ENCODE measurements at regions not wholly inside any gene's neighbourhood (a gene's known extent, or its start where the extent isn't known, plus 50 kb on each side); places are given as distances from the start of the nearest gene placed in this dataset.

GRCh38 chr15:53448232-53449015 lies 311.0 kb downstream of the WDR72 start:
- H3K4me1 Mint-ChIP-seq = no peaks in the 10 kb centered on the region
- H3K9me3 Mint-ChIP-seq = peaks cover 0 to 4% of the 10 kb centered on the region in 2 donors
- H3K36me3 Mint-ChIP-seq = no peaks in the 10 kb centered on the region
- H3K36me3 ChIP-seq (ENCODE audit: control insufficient read depth, insufficient read depth, low read length) = no peaks in the 10 kb centered on the region
- H3K4me3 ChIP-seq (ENCODE audit: low read length) = no peak overlapping the region
- H3K4me3 Mint-ChIP-seq = no peak overlapping the region
- WGBS (ENCODE audit: insufficient coverage) = 22% methylated on average over 6 of the region's 7 CpGs
- H3K4me1 ChIP-seq (ENCODE audit: control insufficient read depth, insufficient read depth, low read length) = no peaks in the 10 kb centered on the region
- H3K9me3 ChIP-seq (ENCODE audit: control insufficient read depth, insufficient read depth, low read length) = no peaks in the 10 kb centered on the region
- intact Hi-C loops (cut with micrococcal nuclease) = no loop called here
- no peaks in the 10 kb centered on the region for H3K27me3 Mint-ChIP-seq (ENCODE audit: low read depth in 2 of 2)
- ATAC-seq (no peak), DNase-seq (no peak)
- no peak for TF ChIP-seq CTCF (IDR thresholded peaks at IDR 0.05)
- H3K27ac Mint-ChIP-seq = no peak overlapping the region
- no peaks in the 10 kb centered on the region for H3K27me3 ChIP-seq (ENCODE audit: control insufficient read depth, insufficient read depth, low read length)
- no peak overlapping the region for H3K27ac ChIP-seq (ENCODE audit: low read length)

GRCh38 chr15:53447742-53448141 lies 311.7 kb downstream of the WDR72 start:
- H3K4me1 ChIP-seq (ENCODE audit: control insufficient read depth, insufficient read depth, low read length) = no peaks in the 10 kb centered on the region
- Mint-ChIP-seq H3K4me3 (no peak overlapping the region), H3K27me3 (ENCODE audit: low read depth in 2 of 2) (no peaks in the 10 kb centered on the region), H3K27ac (no peak overlapping the region), H3K36me3 (no peaks in the 10 kb centered on the region), H3K9me3 (peaks cover 0 to 4% of the 10 kb centered on the region in 2 donors), H3K4me1 (no peaks in the 10 kb centered on the region)
- DNase-seq = no peak
- H3K27me3 ChIP-seq (ENCODE audit: control insufficient read depth, insufficient read depth, low read length) = no peaks in the 10 kb centered on the region
- no peaks in the 10 kb centered on the region for H3K9me3 ChIP-seq (ENCODE audit: control insufficient read depth, insufficient read depth, low read length)
- no peak for ATAC-seq
- intact Hi-C loops (cut with micrococcal nuclease) = no loop called here
- H3K36me3 ChIP-seq (ENCODE audit: control insufficient read depth, insufficient read depth, low read length) = no peaks in the 10 kb centered on the region
- no peak for TF ChIP-seq CTCF (IDR thresholded peaks at IDR 0.05)
- H3K4me3 ChIP-seq (ENCODE audit: low read length) = no peak overlapping the region
- H3K27ac ChIP-seq (ENCODE audit: low read length) = no peak overlapping the region
- 67% methylated on average over 1 of the region's 1 CpG for WGBS (ENCODE audit: insufficient coverage)

- intact Hi-C loops (cut with micrococcal nuclease) = no loop called here
- H3K9me3 ChIP-seq (ENCODE audit: control insufficient read depth, insufficient read depth, low read length) = no peaks in the 10 kb centered on the region
- Mint-ChIP-seq H3K9me3 (peaks cover 2 to 7% of the 10 kb centered on the region in 2 donors), H3K4me3 (no peak overlapping the region), H3K36me3 (no peaks in the 10 kb centered on the region), H3K4me1 (no peaks in the 10 kb centered on the region), H3K27me3 (ENCODE audit: low read depth in 2 of 2) (no peaks in the 10 kb centered on the region), H3K27ac (no peak overlapping the region)
- H3K27me3 ChIP-seq (ENCODE audit: control insufficient read depth, insufficient read depth, low read length) = no peaks in the 10 kb centered on the region
- DNase-seq (no peak), ATAC-seq (no peak)
- no peak overlapping the region for H3K4me3 ChIP-seq (ENCODE audit: low read length)
- 87% methylated on average over 2 of the region's 2 CpGs for WGBS (ENCODE audit: insufficient coverage)
- TF ChIP-seq CTCF (IDR thresholded peaks at IDR 0.05) = no peak
- no peaks in the 10 kb centered on the region for H3K4me1 ChIP-seq (ENCODE audit: control insufficient read depth, insufficient read depth, low read length)
- H3K27ac ChIP-seq (ENCODE audit: low read length) = no peak overlapping the region
- no peaks in the 10 kb centered on the region for H3K36me3 ChIP-seq (ENCODE audit: control insufficient read depth, insufficient read depth, low read length)
Measured at GRCh38 chr15:53447053-53447574, 312.3 kb downstream of the WDR72 start.

GRCh38 chr15:53446376-53446775 lies 313.1 kb downstream of the WDR72 start:
- Mint-ChIP-seq H3K36me3 (no peaks in the 10 kb centered on the region), H3K27ac (no peak overlapping the region), H3K27me3 (ENCODE audit: low read depth in 2 of 2) (no peaks in the 10 kb centered on the region), H3K4me3 (no peak overlapping the region), H3K4me1 (no peaks in the 10 kb centered on the region), H3K9me3 (peaks cover 2 to 7% of the 10 kb centered on the region in 2 donors)
- Histone ChIP-seq H3K27me3 (ENCODE audit: control insufficient read depth, insufficient read depth, low read length) (no peaks in the 10 kb centered on the region), H3K9me3 (ENCODE audit: control insufficient read depth, insufficient read depth, low read length) (no peaks in the 10 kb centered on the region), H3K4me3 (ENCODE audit: low read length) (no peak overlapping the region), H3K4me1 (ENCODE audit: control insufficient read depth, insufficient read depth, low read length) (no peaks in the 10 kb centered on the region), H3K27ac (ENCODE audit: low read length) (no peak overlapping the region), H3K36me3 (ENCODE audit: control insufficient read depth, insufficient read depth, low read length) (no peaks in the 10 kb centered on the region)
- 50% methylated on average over 1 of the region's 1 CpG for WGBS (ENCODE audit: insufficient coverage)
- intact Hi-C loops (cut with micrococcal nuclease) = no loop called here
- no peak for ATAC-seq
- no peak for DNase-seq
- no peak for TF ChIP-seq CTCF (IDR thresholded peaks at IDR 0.05)

Data from natural killer cell (primary cell).